HCT116 (cell line): ENCODE measurements at regions not wholly inside any gene's neighbourhood (a gene's known extent, or its start where the extent isn't known, plus 50 kb on each side); places are given as distances from the start of the nearest gene placed in this dataset.

Source experiments
- ATAC-seq: fragments of 200-7000 bp; cut with Tn5 transposase; 2 replicates; pipeline ENCODE4 v1.9.1; 2020; ENCODE audit warnings: mild to moderate bottlenecking, moderate library complexity
- BruUV-seq: library from RNA; stranded (reverse); fragments of 400-500 nt; replicated peaks from 2 replicates; lab custom pipeline; 2021; lab: Mats Ljungman, UMichigan
- CTCF ChIA-PET: fragments of 300-600 bp; sonication (Branson Sonifier 250); formaldehyde crosslinking; loops from one replicate; lab custom pipeline; 2021; ENCODE audit warnings: antibody characterized with exemption; lab: Charles Lee
- POLR2A ChIA-PET: fragments of 300-600, 350-600 bp; sonication (Branson Sonifier 250); formaldehyde crosslinking; loops from one replicate; lab custom pipeline; 2021; ENCODE audit warnings: antibody characterized with exemption; lab: Charles Lee
- RAD21 ChIA-PET, 2 experiments: fragments of 300-600 bp; sonication (Branson Sonifier 250); formaldehyde crosslinking; loops; one replicate each; lab custom pipeline; 2023; ENCODE audit warnings: low total read pairs in 2 of 2; ENCODE audit not compliant: uncharacterized antibody in 2 of 2, unreplicated experiment in 2 of 2, low non-redundant PET in 1 of 2; lab: Charles Lee
- DNase-seq: peaks from one replicate; pipeline ENCODE4 v3.0.0-alpha.2; 2010; ENCODE audit warnings: low read depth, low spot score
- H2AFZ ChIP-seq: fragments of 200-600 bp; shearing (Covaris generic), sonication (generic); 2 replicates; pipeline ENCODE4 v1.6.1; 2017; ENCODE audit warnings: low read depth, mixed run types, mixed read lengths, antibody characterized with exemption, low read length; ENCODE audit not compliant: poor library complexity, severe bottlenecking
- H3K27ac ChIP-seq: 2 replicates; pipeline ENCODE4 v1.5.1; 2012; ENCODE audit warnings: low read depth, low read length
- H3K27me3 ChIP-seq: fragments of 200-600 bp; sonication (generic); 2 replicates; pipeline ENCODE4 v1.6.1; 2016; ENCODE audit warnings: mixed run types, low read length, mixed read lengths; ENCODE audit not compliant: insufficient read depth
- H3K36me3 ChIP-seq, 2 experiments: fragments of 200-500 bp in 1 of 2; fragments of 200-600 bp in 1 of 2; sonication (Bioruptor generic) in 1 of 2; sonication (generic) in 1 of 2; 2 replicates each; pipeline versions ENCODE4 v1.5.1 to v1.6.1; 2014 to 2016; ENCODE audit warnings: low read length in 2 of 2, inconsistent platforms in 1 of 2, mixed read lengths in 1 of 2, mixed run types in 1 of 2; ENCODE audit not compliant: insufficient read depth in 2 of 2, control insufficient read depth in 1 of 2
- H3K4me1 ChIP-seq, 2 experiments: fragments of 200-600 bp in 1 of 2; sonication (generic) in 1 of 2; 2 replicates each; pipeline versions ENCODE4 v1.5.1 to v1.6.1; 2012 to 2017; ENCODE audit warnings: low read length in 2 of 2, inconsistent platforms in 1 of 2, mild to moderate bottlenecking in 1 of 2, mixed read lengths in 1 of 2, mixed run types in 1 of 2, moderate library complexity in 1 of 2; ENCODE audit not compliant: insufficient read depth in 2 of 2, control insufficient read depth in 1 of 2
- H3K4me2 ChIP-seq: fragments of 200-600 bp; sonication (generic); 2 replicates; pipeline ENCODE4 v1.6.1; 2017; ENCODE audit warnings: mixed run types, low read length, mixed read lengths
- H3K4me3 ChIP-seq, 2 experiments: fragments of 200-600 bp in 1 of 2; sonication (generic) in 1 of 2; replicated peaks in 1 of 2; 2 replicates each; pipeline ENCODE4 v1.5.1; 2011 to 2016; ENCODE audit warnings: low read length in 2 of 2, control low read depth in 1 of 2, low read depth in 1 of 2, mild to moderate bottlenecking in 1 of 2, mixed read lengths in 1 of 2, mixed run types in 1 of 2
- H3K79me2 ChIP-seq: fragments of 200-600 bp; sonication (generic); 2 replicates; pipeline ENCODE4 v1.6.1; 2017; ENCODE audit warnings: mild to moderate bottlenecking, mixed run types, low read length, moderate library complexity, mixed read lengths; ENCODE audit not compliant: insufficient read depth
- H3K9ac ChIP-seq: fragments of 200-600 bp; sonication (generic); 2 replicates; pipeline ENCODE4 v1.6.1; 2016; ENCODE audit warnings: low read length, mixed read lengths
- H3K9me2 ChIP-seq: fragments of 200-600 bp; sonication (generic), shearing (Covaris generic); 2 replicates; pipeline ENCODE4 v1.6.1; 2017; ENCODE audit warnings: mixed run types, mild to moderate bottlenecking, moderate library complexity; ENCODE audit not compliant: insufficient read depth
- H3K9me3 ChIP-seq, 2 experiments: fragments of 200-500 bp in 1 of 2; fragments of 200-600 bp in 1 of 2; sonication (Bioruptor generic) in 1 of 2; sonication (generic) in 1 of 2; 2 replicates each; pipeline ENCODE4 v1.6.1; 2014 to 2017; ENCODE audit warnings: low read length in 2 of 2, mixed read lengths in 2 of 2, inconsistent platforms in 1 of 2, low read depth in 1 of 2, mild to moderate bottlenecking in 1 of 2, mixed run types in 1 of 2, moderate library complexity in 1 of 2; ENCODE audit not compliant: control insufficient read depth in 1 of 2, insufficient read depth in 1 of 2
- H4K20me1 ChIP-seq: fragments of 200-600 bp; sonication (generic), shearing (Covaris generic); 2 replicates; pipeline ENCODE4 v1.6.1; 2017; ENCODE audit warnings: mixed run types, mild to moderate bottlenecking, moderate library complexity; ENCODE audit not compliant: insufficient read depth
- ATF3 ChIP-seq: IDR thresholded peaks from 2 replicates; pipeline ENCODE4 v1.6.1; 2012
- CBX3 ChIP-seq: IDR thresholded peaks from 2 replicates; pipeline ENCODE4 v1.6.1; 2012; ENCODE audit warnings: low read depth
- CEBPB ChIP-seq: IDR thresholded peaks from 2 replicates; pipeline ENCODE4 v1.6.1; 2012; ENCODE audit warnings: low read depth
- ELF1 ChIP-seq: IDR thresholded peaks from 2 replicates; pipeline ENCODE4 v1.6.1; 2012; ENCODE audit warnings: low read depth, borderline replicate concordance
- EZH2 ChIP-seq: fragments of 200-600 bp; sonication (generic); IDR thresholded peaks from 2 replicates; pipeline ENCODE4 v1.6.1; 2017; ENCODE audit warnings: antibody characterized with exemption, mixed run types
- EZH2phosphoT487 ChIP-seq: fragments of 200-600 bp; IDR thresholded peaks from 2 replicates; pipeline ENCODE4 v1.6.1; 2018; ENCODE audit warnings: antibody characterized with exemption, borderline replicate concordance
- FOSL1 ChIP-seq: IDR thresholded peaks from 2 replicates; pipeline ENCODE4 v1.6.1; 2012; ENCODE audit warnings: low read depth
- JUND ChIP-seq: IDR thresholded peaks from 2 replicates; pipeline ENCODE4 v1.6.1; 2012
- POLR2A ChIP-seq: IDR thresholded peaks from 2 replicates; pipeline ENCODE4 v1.7.0; 2011; ENCODE audit warnings: borderline replicate concordance; ENCODE audit not compliant: insufficient read depth, insufficient read length; ENCODE audit errors: extremely low read depth
- POLR2AphosphoS5 ChIP-seq: IDR thresholded peaks from 2 replicates; pipeline ENCODE4 v1.6.1; 2011; ENCODE audit warnings: mild to moderate bottlenecking, low read depth, low read length, moderate library complexity
- RAD21 ChIP-seq: IDR thresholded peaks from 2 replicates; pipeline ENCODE4 v1.6.1; 2012; ENCODE audit warnings: low read depth, mild to moderate bottlenecking
- REST ChIP-seq: IDR thresholded peaks from 2 replicates; pipeline ENCODE4 v1.6.1; 2012; ENCODE audit warnings: low read depth
- SIN3A ChIP-seq: IDR thresholded peaks from 2 replicates; pipeline ENCODE4 v1.6.1; 2012; ENCODE audit warnings: low read depth
- SP1 ChIP-seq: IDR thresholded peaks from 2 replicates; pipeline ENCODE4 v1.6.1; 2012; ENCODE audit warnings: low read depth
- SRF ChIP-seq: IDR thresholded peaks from 2 replicates; pipeline ENCODE4 v1.6.1; 2012; ENCODE audit warnings: low read depth
- TCF7L2 ChIP-seq: IDR thresholded peaks from 2 replicates; pipeline ENCODE4 v1.7.0; 2011; ENCODE audit warnings: borderline replicate concordance, inconsistent platforms; ENCODE audit not compliant: insufficient read depth, insufficient read length; ENCODE audit errors: extremely low read depth
- ZFX ChIP-seq: fragments of 450-650 bp; IDR thresholded peaks from 2 replicates; pipeline ENCODE4 v1.6.1; 2017
- ZNF274 ChIP-seq: fragments of 200-500 bp; sonication (Bioruptor generic); IDR thresholded peaks from 2 replicates; pipeline ENCODE4 v1.6.1; 2014; ENCODE audit warnings: mild to moderate bottlenecking, low read depth, low read length, inconsistent platforms
- intact Hi-C: fragments of 100-400 bp; cut with micrococcal nuclease; formaldehyde crosslinking; loops from 2 replicates; pipeline ENCODE4 v1.10.0; 2022
- TF ChIP-seq, protein P1 (sequence below), 3 experiments: fragments of 200-600 bp in 1 of 3; sonication (generic) in 1 of 3; IDR thresholded peaks in 2 of 3; conservative IDR thresholded peaks in 1 of 3; 2 replicates each; pipeline ENCODE4 v1.5.1; 2012 to 2017; ENCODE audit warnings: low read depth in 2 of 3, low read length in 2 of 3, antibody characterized with exemption in 1 of 3, borderline replicate concordance in 1 of 3, control low read depth in 1 of 3, mild to moderate bottlenecking in 1 of 3, mixed read lengths in 1 of 3, mixed run types in 1 of 3, moderate library complexity in 1 of 3; ENCODE audit not compliant: insufficient read depth in 1 of 3
- TF ChIP-seq, protein P2 (sequence below): IDR thresholded peaks from 2 replicates; pipeline ENCODE4 v1.6.1; 2011; ENCODE audit warnings: mild to moderate bottlenecking, low read length, moderate library complexity; ENCODE audit not compliant: insufficient replicate concordance; ENCODE audit errors: extremely low read depth

DNA sequence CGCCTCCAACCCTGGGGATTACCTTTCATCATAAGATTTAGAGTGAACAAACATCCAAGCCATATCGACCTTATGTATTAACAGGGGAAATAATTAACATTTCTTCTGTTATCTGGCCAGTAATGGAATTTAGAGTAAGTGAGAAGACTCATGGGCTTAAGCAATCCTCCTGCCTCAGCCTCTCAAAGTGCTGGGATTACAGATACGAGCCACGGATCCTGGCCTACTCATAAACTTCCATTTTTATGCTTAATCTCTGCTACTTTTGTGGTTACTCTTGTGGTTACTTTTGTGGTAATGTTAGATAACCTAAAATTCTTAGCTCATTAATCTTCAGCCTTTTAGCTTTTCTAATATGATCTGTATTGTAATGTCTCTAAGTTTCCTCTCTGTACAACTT, 159.3 kb upstream of the SLC8A1 start:
- CTCF ChIA-PET: no interaction called here
- intact Hi-C loops: no loop called here

More for the DNA sequence above, 159.3 kb upstream of the SLC8A1 start:
- Histone ChIP-seq H4K20me1 (no peaks in the 10 kb centered on the region), H3K4me2 (no peak overlapping the region), H3K4me3 (no peak overlapping the region), H3K27ac (no peak overlapping the region), H3K9me2 (no peaks in the 10 kb centered on the region), H2AFZ (no peak overlapping the region), H3K27me3 (no peaks in the 10 kb centered on the region), H3K9me3 (no peaks in the 10 kb centered on the region), H3K4me1 (no peaks in the 10 kb centered on the region), H3K79me2 (no peaks in the 10 kb centered on the region), H3K9ac (no peak overlapping the region), H3K36me3 (no peaks in the 10 kb centered on the region)
- DNase-seq (no peak), ATAC-seq (no peak)
- RAD21 ChIA-PET: no interaction called here
- no peak for TF ChIP-seq ELF1
- TF ChIP-seq, protein P1, sequence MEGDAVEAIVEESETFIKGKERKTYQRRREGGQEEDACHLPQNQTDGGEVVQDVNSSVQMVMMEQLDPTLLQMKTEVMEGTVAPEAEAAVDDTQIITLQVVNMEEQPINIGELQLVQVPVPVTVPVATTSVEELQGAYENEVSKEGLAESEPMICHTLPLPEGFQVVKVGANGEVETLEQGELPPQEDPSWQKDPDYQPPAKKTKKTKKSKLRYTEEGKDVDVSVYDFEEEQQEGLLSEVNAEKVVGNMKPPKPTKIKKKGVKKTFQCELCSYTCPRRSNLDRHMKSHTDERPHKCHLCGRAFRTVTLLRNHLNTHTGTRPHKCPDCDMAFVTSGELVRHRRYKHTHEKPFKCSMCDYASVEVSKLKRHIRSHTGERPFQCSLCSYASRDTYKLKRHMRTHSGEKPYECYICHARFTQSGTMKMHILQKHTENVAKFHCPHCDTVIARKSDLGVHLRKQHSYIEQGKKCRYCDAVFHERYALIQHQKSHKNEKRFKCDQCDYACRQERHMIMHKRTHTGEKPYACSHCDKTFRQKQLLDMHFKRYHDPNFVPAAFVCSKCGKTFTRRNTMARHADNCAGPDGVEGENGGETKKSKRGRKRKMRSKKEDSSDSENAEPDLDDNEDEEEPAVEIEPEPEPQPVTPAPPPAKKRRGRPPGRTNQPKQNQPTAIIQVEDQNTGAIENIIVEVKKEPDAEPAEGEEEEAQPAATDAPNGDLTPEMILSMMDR (IDR thresholded peaks at IDR 0.05 in 2 of 3, conservative IDR thresholded peaks at IDR 0.05 in 1 of 3; ENCODE audit: borderline replicate concordance in 1 of 3, insufficient read depth in 1 of 3, low read depth in 2 of 3, low read length in 2 of 3): no peak
- TF ChIP-seq POLR2A: no peak
- no peak for TF ChIP-seq SRF
- TF ChIP-seq RAD21: no peak
- TF ChIP-seq POLR2AphosphoS5: no peak
- TF ChIP-seq JUND: no peak
- no peak for TF ChIP-seq FOSL1
- no peak for TF ChIP-seq ZFX
- no peak for TF ChIP-seq EZH2
- TF ChIP-seq EZH2phosphoT487: no peak
- TF ChIP-seq ZNF274: no peak
- TF ChIP-seq CEBPB: no peak
- TF ChIP-seq, protein P2, sequence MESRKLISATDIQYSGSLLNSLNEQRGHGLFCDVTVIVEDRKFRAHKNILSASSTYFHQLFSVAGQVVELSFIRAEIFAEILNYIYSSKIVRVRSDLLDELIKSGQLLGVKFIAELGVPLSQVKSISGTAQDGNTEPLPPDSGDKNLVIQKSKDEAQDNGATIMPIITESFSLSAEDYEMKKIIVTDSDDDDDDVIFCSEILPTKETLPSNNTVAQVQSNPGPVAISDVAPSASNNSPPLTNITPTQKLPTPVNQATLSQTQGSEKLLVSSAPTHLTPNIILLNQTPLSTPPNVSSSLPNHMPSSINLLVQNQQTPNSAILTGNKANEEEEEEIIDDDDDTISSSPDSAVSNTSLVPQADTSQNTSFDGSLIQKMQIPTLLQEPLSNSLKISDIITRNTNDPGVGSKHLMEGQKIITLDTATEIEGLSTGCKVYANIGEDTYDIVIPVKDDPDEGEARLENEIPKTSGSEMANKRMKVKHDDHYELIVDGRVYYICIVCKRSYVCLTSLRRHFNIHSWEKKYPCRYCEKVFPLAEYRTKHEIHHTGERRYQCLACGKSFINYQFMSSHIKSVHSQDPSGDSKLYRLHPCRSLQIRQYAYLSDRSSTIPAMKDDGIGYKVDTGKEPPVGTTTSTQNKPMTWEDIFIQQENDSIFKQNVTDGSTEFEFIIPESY: no peak
- TF ChIP-seq SIN3A: no peak
- TF ChIP-seq ATF3: no peak
- TF ChIP-seq SP1: no peak
- no peak for TF ChIP-seq TCF7L2
- no peak for TF ChIP-seq CBX3
- TF ChIP-seq REST: no peak
- no TSS peak for BruUV-seq
- POLR2A ChIA-PET: no interaction called here
